ENCODE measurements at regions not wholly inside any gene's neighbourhood (a gene's known extent, or its start where the extent isn't known, plus 50 kb on each side); places are given as distances from the start of the nearest gene placed in this dataset.
A peak's percentile ranks its signal among the peaks of the same experiment; 100 is the strongest.

- no peak overlapping the region for H3K4me3 ChIP-seq (ENCODE audit: low read length in 2 of 2)
- no peaks in the 10 kb centered on the region for H3K36me3 ChIP-seq (ENCODE audit: control insufficient read depth in 2 of 2, insufficient read depth in 2 of 2, low read length in 2 of 2)
- no peak overlapping the region for H3K9ac ChIP-seq (ENCODE audit: low read depth in 1 of 2, low read length in 2 of 2)
- no peak overlapping the region for H3K27ac ChIP-seq (ENCODE audit: low read depth in 2 of 2, low read length in 2 of 2)
- H3K4me1 ChIP-seq (ENCODE audit: control insufficient read depth in 2 of 2, insufficient read depth in 2 of 2, low read length in 2 of 2): no peaks in the 10 kb centered on the region
- H3K9me3 ChIP-seq (ENCODE audit: control insufficient read depth in 2 of 2, low read length in 2 of 2): no peaks in the 10 kb centered on the region
- no peaks in the 10 kb centered on the region for H3K27me3 ChIP-seq (ENCODE audit: control insufficient read depth in 2 of 2, insufficient read depth in 2 of 2, low read length in 2 of 2)
Measured at GRCh38 chr19:29401712-29402421, 123.9 kb upstream of the VSTM2B start.

GRCh38 chr19:29402563-29402962, 123.2 kb upstream of the VSTM2B start:
- no peak overlapping the region for H3K27ac ChIP-seq (ENCODE audit: low read depth in 2 of 2, low read length in 2 of 2)
- no peaks in the 10 kb centered on the region for H3K4me1 ChIP-seq (ENCODE audit: control insufficient read depth in 2 of 2, insufficient read depth in 2 of 2, low read length in 2 of 2)
- H3K4me3 ChIP-seq (ENCODE audit: low read length in 2 of 2): no peak overlapping the region
- no peaks in the 10 kb centered on the region for H3K9me3 ChIP-seq (ENCODE audit: control insufficient read depth in 2 of 2, low read length in 2 of 2)
- H3K27me3 ChIP-seq (ENCODE audit: control insufficient read depth in 2 of 2, insufficient read depth in 2 of 2, low read length in 2 of 2): no peaks in the 10 kb centered on the region
- no peaks in the 10 kb centered on the region for H3K36me3 ChIP-seq (ENCODE audit: control insufficient read depth in 2 of 2, insufficient read depth in 2 of 2, low read length in 2 of 2)
- no peak overlapping the region for H3K9ac ChIP-seq (ENCODE audit: low read depth in 1 of 2, low read length in 2 of 2)

GRCh38 chr19:29404015-29404414, 121.8 kb upstream of the VSTM2B start:
- Histone ChIP-seq H3K27me3 (ENCODE audit: control insufficient read depth in 2 of 2, insufficient read depth in 2 of 2, low read length in 2 of 2) (no peaks in the 10 kb centered on the region), H3K27ac (ENCODE audit: low read depth in 2 of 2, low read length in 2 of 2) (no peak overlapping the region), H3K9me3 (ENCODE audit: control insufficient read depth in 2 of 2, low read length in 2 of 2) (no peaks in the 10 kb centered on the region), H3K4me1 (ENCODE audit: control insufficient read depth in 2 of 2, insufficient read depth in 2 of 2, low read length in 2 of 2) (no peaks in the 10 kb centered on the region), H3K36me3 (ENCODE audit: control insufficient read depth in 2 of 2, insufficient read depth in 2 of 2, low read length in 2 of 2) (no peaks in the 10 kb centered on the region), H3K9ac (ENCODE audit: low read depth in 1 of 2, low read length in 2 of 2) (no peak overlapping the region), H3K4me3 (ENCODE audit: low read length in 2 of 2) (no peak overlapping the region)

- no peaks in the 10 kb centered on the region for H3K4me1 ChIP-seq (ENCODE audit: control insufficient read depth in 2 of 2, insufficient read depth in 2 of 2, low read length in 2 of 2)
- H3K9ac ChIP-seq (ENCODE audit: low read depth in 1 of 2, low read length in 2 of 2): no peak overlapping the region
- H3K4me3 ChIP-seq (ENCODE audit: low read length in 2 of 2): no peak overlapping the region
- no peaks in the 10 kb centered on the region for H3K9me3 ChIP-seq (ENCODE audit: control insufficient read depth in 2 of 2, low read length in 2 of 2)
- H3K27ac ChIP-seq (ENCODE audit: low read depth in 2 of 2, low read length in 2 of 2): peak overlapping the region in 1 of 2 donors; percentile 23
- no peaks in the 10 kb centered on the region for H3K27me3 ChIP-seq (ENCODE audit: control insufficient read depth in 2 of 2, insufficient read depth in 2 of 2, low read length in 2 of 2)
- H3K36me3 ChIP-seq (ENCODE audit: control insufficient read depth in 2 of 2, insufficient read depth in 2 of 2, low read length in 2 of 2): no peaks in the 10 kb centered on the region
Measured at GRCh38 chr19:29404951-29405727, 120.7 kb upstream of the VSTM2B start.

- Histone ChIP-seq H3K4me3 (ENCODE audit: low read length in 2 of 2) (no peak overlapping the region), H3K27ac (ENCODE audit: low read depth in 2 of 2, low read length in 2 of 2) (no peak overlapping the region), H3K9me3 (ENCODE audit: control insufficient read depth in 2 of 2, low read length in 2 of 2) (no peaks in the 10 kb centered on the region), H3K36me3 (ENCODE audit: control insufficient read depth in 2 of 2, insufficient read depth in 2 of 2, low read length in 2 of 2) (no peaks in the 10 kb centered on the region), H3K4me1 (ENCODE audit: control insufficient read depth in 2 of 2, insufficient read depth in 2 of 2, low read length in 2 of 2) (no peaks in the 10 kb centered on the region), H3K27me3 (ENCODE audit: control insufficient read depth in 2 of 2, insufficient read depth in 2 of 2, low read length in 2 of 2) (no peaks in the 10 kb centered on the region), H3K9ac (ENCODE audit: low read depth in 1 of 2, low read length in 2 of 2) (no peak overlapping the region)
Measured at GRCh38 chr19:29405728-29405995, 120.1 kb upstream of the VSTM2B start.

GRCh38 chr19:29409076-29409862, 116.5 kb upstream of the VSTM2B start:
- Histone ChIP-seq H3K9me3 (ENCODE audit: control insufficient read depth in 2 of 2, low read length in 2 of 2) (no peaks in the 10 kb centered on the region), H3K27me3 (ENCODE audit: control insufficient read depth in 2 of 2, insufficient read depth in 2 of 2, low read length in 2 of 2) (no peaks in the 10 kb centered on the region), H3K4me3 (ENCODE audit: low read length in 2 of 2) (no peak overlapping the region), H3K36me3 (ENCODE audit: control insufficient read depth in 2 of 2, insufficient read depth in 2 of 2, low read length in 2 of 2) (no peaks in the 10 kb centered on the region), H3K4me1 (ENCODE audit: control insufficient read depth in 2 of 2, insufficient read depth in 2 of 2, low read length in 2 of 2) (no peaks in the 10 kb centered on the region), H3K27ac (ENCODE audit: low read depth in 2 of 2, low read length in 2 of 2) (no peak overlapping the region), H3K9ac (ENCODE audit: low read depth in 1 of 2, low read length in 2 of 2) (no peak overlapping the region)

- Histone ChIP-seq H3K4me1 (ENCODE audit: control insufficient read depth in 2 of 2, insufficient read depth in 2 of 2, low read length in 2 of 2) (no peaks in the 10 kb centered on the region), H3K9me3 (ENCODE audit: control insufficient read depth in 2 of 2, low read length in 2 of 2) (no peaks in the 10 kb centered on the region), H3K27ac (ENCODE audit: low read depth in 2 of 2, low read length in 2 of 2) (no peak overlapping the region), H3K4me3 (ENCODE audit: low read length in 2 of 2) (no peak overlapping the region), H3K27me3 (ENCODE audit: control insufficient read depth in 2 of 2, insufficient read depth in 2 of 2, low read length in 2 of 2) (no peaks in the 10 kb centered on the region), H3K9ac (ENCODE audit: low read depth in 1 of 2, low read length in 2 of 2) (no peak overlapping the region), H3K36me3 (ENCODE audit: control insufficient read depth in 2 of 2, insufficient read depth in 2 of 2, low read length in 2 of 2) (no peaks in the 10 kb centered on the region)
Measured at GRCh38 chr19:29410601-29411000, 115.2 kb upstream of the VSTM2B start.

- H3K27me3 ChIP-seq (ENCODE audit: control insufficient read depth in 2 of 2, insufficient read depth in 2 of 2, low read length in 2 of 2): no peaks in the 10 kb centered on the region
- H3K9ac ChIP-seq (ENCODE audit: low read depth in 1 of 2, low read length in 2 of 2): no peak overlapping the region
- no peak overlapping the region for H3K27ac ChIP-seq (ENCODE audit: low read depth in 2 of 2, low read length in 2 of 2)
- no peaks in the 10 kb centered on the region for H3K4me1 ChIP-seq (ENCODE audit: control insufficient read depth in 2 of 2, insufficient read depth in 2 of 2, low read length in 2 of 2)
- no peaks in the 10 kb centered on the region for H3K36me3 ChIP-seq (ENCODE audit: control insufficient read depth in 2 of 2, insufficient read depth in 2 of 2, low read length in 2 of 2)
- H3K9me3 ChIP-seq (ENCODE audit: control insufficient read depth in 2 of 2, low read length in 2 of 2): no peaks in the 10 kb centered on the region
- H3K4me3 ChIP-seq (ENCODE audit: low read length in 2 of 2): no peak overlapping the region
Measured at GRCh38 chr19:29411113-29411581, 114.6 kb upstream of the VSTM2B start.

GRCh38 chr19:29413435-29413834, 112.4 kb upstream of the VSTM2B start:
- H3K9ac ChIP-seq (ENCODE audit: low read depth in 1 of 2, low read length in 2 of 2): no peak overlapping the region
- H3K4me1 ChIP-seq (ENCODE audit: control insufficient read depth in 2 of 2, insufficient read depth in 2 of 2, low read length in 2 of 2): no peaks in the 10 kb centered on the region
- no peaks in the 10 kb centered on the region for H3K27me3 ChIP-seq (ENCODE audit: control insufficient read depth in 2 of 2, insufficient read depth in 2 of 2, low read length in 2 of 2)
- no peak overlapping the region for H3K4me3 ChIP-seq (ENCODE audit: low read length in 2 of 2)
- no peak overlapping the region for H3K27ac ChIP-seq (ENCODE audit: low read depth in 2 of 2, low read length in 2 of 2)
- no peaks in the 10 kb centered on the region for H3K36me3 ChIP-seq (ENCODE audit: control insufficient read depth in 2 of 2, insufficient read depth in 2 of 2, low read length in 2 of 2)
- no peaks in the 10 kb centered on the region for H3K9me3 ChIP-seq (ENCODE audit: control insufficient read depth in 2 of 2, low read length in 2 of 2)

GRCh38 chr19:29415507-29415906, 110.3 kb upstream of the VSTM2B start:
- Histone ChIP-seq H3K4me3 (ENCODE audit: low read length in 2 of 2) (no peak overlapping the region), H3K27me3 (ENCODE audit: control insufficient read depth in 2 of 2, insufficient read depth in 2 of 2, low read length in 2 of 2) (no peaks in the 10 kb centered on the region), H3K9me3 (ENCODE audit: control insufficient read depth in 2 of 2, low read length in 2 of 2) (no peaks in the 10 kb centered on the region), H3K36me3 (ENCODE audit: control insufficient read depth in 2 of 2, insufficient read depth in 2 of 2, low read length in 2 of 2) (no peaks in the 10 kb centered on the region), H3K9ac (ENCODE audit: low read depth in 1 of 2, low read length in 2 of 2) (no peak overlapping the region), H3K27ac (ENCODE audit: low read depth in 2 of 2, low read length in 2 of 2) (no peak overlapping the region), H3K4me1 (ENCODE audit: control insufficient read depth in 2 of 2, insufficient read depth in 2 of 2, low read length in 2 of 2) (no peaks in the 10 kb centered on the region)

Measured in mucosa of rectum (tissue), 2 donors.